ENCODE measurements at regions not wholly inside any gene's neighbourhood (a gene's known extent, or its start where the extent isn't known, plus 50 kb on each side); places are given as distances from the start of the nearest gene placed in this dataset.

- DNase-seq (ENCODE audit: low read depth in 1 of 2, low spot score in 1 of 2) = peak in 1 of 2 donors; percentile 57
Observed at GRCh38 chr5:70585996-70586395, 170.8 kb downstream of the GTF2H2C_2 start.
